ENCODE measurements at regions not wholly inside any gene's neighbourhood (a gene's known extent, or its start where the extent isn't known, plus 50 kb on each side); places are given as distances from the start of the nearest gene placed in this dataset.

DNA sequence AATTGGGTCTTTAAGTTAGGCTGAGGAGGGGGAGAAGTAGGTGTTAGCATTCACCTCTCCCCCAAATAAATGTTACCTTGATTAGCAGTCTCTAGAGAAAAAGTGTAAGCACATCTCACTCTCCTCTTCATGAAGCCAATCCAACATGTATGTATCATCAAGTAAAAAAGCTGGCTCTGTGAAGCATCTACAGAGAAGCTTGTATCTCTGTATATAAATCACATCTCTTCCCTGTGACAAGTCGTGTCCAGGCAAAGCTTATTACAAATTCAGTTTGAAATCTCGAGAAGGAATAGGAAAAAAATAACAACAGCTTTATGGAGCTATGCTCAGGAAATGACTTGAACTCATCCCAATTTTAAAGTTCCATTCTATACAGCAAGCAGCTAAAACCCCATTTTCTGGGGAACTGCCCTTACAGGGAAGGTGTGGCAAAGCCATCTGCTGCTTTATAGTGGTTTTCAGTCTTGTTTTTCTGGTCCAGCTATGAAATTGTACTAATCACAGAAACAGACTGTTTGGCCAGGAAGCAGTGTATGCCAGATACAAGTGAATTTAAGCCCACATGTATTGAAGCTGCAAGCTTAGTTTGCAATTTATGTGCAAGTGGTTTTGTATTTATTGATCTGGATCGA lies 313.3 kb upstream of the NOCT start:
- in situ Hi-C loops (cut with HindIII; ENCODE audit: low sequenced_read_pairs) = no loop called here

GRCh38 chr4:138698641-138699040 lies 316.9 kb upstream of the NOCT start:
- in situ Hi-C loops (cut with HindIII; ENCODE audit: low sequenced_read_pairs) = no loop called here

DNA sequence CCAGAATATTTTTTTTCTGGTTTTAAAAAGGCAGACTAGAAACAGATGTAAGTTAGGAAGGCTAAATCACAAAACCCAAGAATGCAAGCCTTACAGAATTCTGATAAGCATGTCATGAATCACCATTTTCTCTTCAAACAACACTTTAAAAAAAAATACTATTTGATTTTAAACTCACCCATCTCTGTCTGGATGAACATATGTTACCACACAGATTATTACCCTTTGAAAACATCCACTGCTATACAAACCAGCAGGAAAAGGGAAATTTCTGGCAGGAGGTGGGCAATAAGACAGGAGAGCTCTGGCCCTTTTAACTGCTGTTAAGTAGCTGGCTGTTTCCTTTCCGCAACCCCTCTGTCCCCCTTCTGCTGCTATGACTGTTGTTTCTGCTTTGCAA lies 317.7 kb upstream of the NOCT start:
- in situ Hi-C loops (cut with HindIII; ENCODE audit: low sequenced_read_pairs) = no loop called here

DNA sequence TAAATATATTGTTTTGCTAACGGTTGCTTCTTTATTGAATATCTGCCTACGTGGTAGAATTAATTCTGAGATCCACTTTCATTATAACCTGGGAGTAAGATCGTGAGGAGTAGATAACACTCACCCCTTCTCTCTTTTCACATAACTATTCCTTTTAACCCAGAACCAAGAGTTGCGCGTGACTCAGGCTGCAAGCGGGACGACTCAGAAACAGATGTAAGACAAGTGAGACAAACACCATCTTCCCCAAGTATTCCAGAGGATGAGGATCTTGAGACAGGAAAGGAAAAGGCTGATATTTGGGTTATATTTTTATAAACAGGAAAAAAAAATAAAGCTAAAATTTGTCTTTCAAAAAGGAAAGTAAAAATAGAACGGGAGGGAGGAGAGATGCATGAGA lies 318.8 kb upstream of the NOCT start:
- in situ Hi-C loops (cut with HindIII; ENCODE audit: low sequenced_read_pairs) = no loop called here

GRCh38 chr4:138696058-138696457 lies 319.5 kb upstream of the NOCT start:
- in situ Hi-C loops (cut with HindIII; ENCODE audit: low sequenced_read_pairs) = no loop called here

- in situ Hi-C loops (cut with HindIII; ENCODE audit: low sequenced_read_pairs) = no loop called here
These were observed 322.1 kb upstream of the NOCT start for GRCh38 chr4:138693526-138693925.

GRCh38 chr4:138692411-138692810 lies 323.2 kb upstream of the NOCT start:
- in situ Hi-C loops (cut with HindIII; ENCODE audit: low sequenced_read_pairs) = no loop called here

- in situ Hi-C loops (cut with HindIII; ENCODE audit: low sequenced_read_pairs) = no loop called here
These were observed 326.0 kb upstream of the NOCT start for GRCh38 chr4:138689593-138689992.

DNA sequence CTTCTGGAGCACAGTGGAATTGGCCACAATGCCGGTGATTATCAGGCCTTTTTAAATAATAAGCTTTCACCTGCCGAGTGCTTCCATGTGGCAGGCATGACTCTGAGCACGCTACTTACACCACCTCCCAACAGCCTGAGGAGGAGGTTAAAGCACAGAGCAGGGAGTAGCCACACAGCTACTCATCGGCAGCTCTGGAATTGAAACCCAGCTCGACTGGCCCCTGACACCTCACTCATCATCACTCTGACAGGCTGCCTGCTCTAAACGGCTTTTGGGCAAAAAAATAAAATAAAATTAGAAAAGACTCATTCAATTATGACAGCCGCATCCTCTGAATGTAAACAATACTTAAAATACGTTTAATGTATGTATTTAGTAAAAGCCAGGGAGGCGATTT lies 326.4 kb upstream of the NOCT start:
- in situ Hi-C loops (cut with HindIII; ENCODE audit: low sequenced_read_pairs) = no loop called here

- in situ Hi-C loops (cut with HindIII; ENCODE audit: low sequenced_read_pairs) = no loop called here
These were observed 327.0 kb upstream of the NOCT start for GRCh38 chr4:138688408-138689085.

GRCh38 chr4:138686106-138686835 lies 329.3 kb upstream of the NOCT start:
- in situ Hi-C loops (cut with HindIII; ENCODE audit: low sequenced_read_pairs) = no loop called here

- in situ Hi-C loops (cut with HindIII; ENCODE audit: low sequenced_read_pairs) = no loop called here
These were observed 330.3 kb upstream of the NOCT start for GRCh38 chr4:138685316-138685715.

GRCh38 chr4:138680989-138681604 lies 334.5 kb upstream of the NOCT start:
- in situ Hi-C loops (cut with HindIII; ENCODE audit: low sequenced_read_pairs) = no loop called here

- in situ Hi-C loops (cut with HindIII; ENCODE audit: low sequenced_read_pairs) = no loop called here
These were observed 335.3 kb upstream of the NOCT start for GRCh38 chr4:138680256-138680655.

- in situ Hi-C loops (cut with HindIII; ENCODE audit: low sequenced_read_pairs) = no loop called here
These were observed 336.4 kb upstream of the NOCT start for GRCh38 chr4:138678985-138679746.

DNA sequence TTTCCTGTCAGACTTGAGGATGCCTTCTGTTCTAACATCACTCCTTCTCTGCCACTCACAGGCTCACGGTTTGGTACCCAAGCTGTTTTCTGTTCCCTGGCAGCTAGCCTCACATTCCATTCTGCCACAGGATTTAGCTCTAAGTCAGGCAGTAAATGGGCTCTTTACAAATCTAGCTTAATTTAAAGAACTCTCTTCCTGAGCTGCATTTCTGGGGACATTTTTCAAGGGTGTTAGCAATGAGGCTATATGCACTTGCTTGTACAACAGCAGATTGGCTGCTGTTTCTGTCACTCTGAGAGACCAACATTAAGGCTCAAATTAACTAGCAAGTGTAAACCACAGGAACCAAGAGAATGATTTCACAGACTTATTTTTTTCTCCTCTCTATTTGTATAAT lies 337.8 kb upstream of the NOCT start:
- in situ Hi-C loops (cut with HindIII; ENCODE audit: low sequenced_read_pairs) = no loop called here

DNA sequence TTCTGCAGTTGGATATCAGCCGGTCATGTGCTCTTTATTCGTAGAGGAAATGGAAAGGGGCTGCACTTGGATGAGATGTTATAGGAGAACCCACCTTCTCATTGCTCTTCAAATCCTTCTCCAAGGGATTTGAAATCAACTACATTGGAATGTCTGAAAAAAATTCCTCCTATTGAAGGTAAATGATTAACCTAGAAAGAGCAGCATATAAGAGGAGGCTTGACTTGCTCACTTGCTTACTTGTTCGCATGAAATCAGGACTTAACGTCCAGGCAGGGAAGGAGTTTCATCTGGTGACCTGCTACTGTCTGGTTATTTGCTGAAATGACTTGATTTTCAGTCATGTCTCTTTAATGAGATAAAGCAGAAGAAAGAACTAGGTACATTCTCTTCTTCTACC lies 338.4 kb upstream of the NOCT start:
- in situ Hi-C loops (cut with HindIII; ENCODE audit: low sequenced_read_pairs) = no loop called here

GRCh38 chr4:138675685-138676084 lies 339.9 kb upstream of the NOCT start:
- in situ Hi-C loops (cut with HindIII; ENCODE audit: low sequenced_read_pairs) = no loop called here

DNA sequence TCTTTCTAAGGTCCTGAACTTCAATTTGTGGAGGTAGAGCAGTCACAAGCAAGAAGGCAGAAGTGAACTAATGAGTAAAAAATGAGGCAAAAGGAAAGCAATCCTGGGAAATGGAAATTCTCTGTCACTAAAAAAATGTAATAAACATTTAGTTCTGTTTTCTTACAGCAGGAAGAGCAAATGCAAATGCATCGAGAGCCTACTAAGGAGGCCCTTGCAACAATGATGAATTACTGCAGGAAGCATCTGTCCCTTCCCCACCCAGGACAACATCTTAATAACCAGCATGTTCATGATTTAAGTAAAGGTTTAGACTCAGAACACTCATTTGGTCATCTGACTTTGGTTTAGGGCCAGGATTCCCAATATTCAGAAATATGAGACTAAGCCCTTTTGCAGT lies 341.4 kb upstream of the NOCT start:
- in situ Hi-C loops (cut with HindIII; ENCODE audit: low sequenced_read_pairs) = no loop called here

DNA sequence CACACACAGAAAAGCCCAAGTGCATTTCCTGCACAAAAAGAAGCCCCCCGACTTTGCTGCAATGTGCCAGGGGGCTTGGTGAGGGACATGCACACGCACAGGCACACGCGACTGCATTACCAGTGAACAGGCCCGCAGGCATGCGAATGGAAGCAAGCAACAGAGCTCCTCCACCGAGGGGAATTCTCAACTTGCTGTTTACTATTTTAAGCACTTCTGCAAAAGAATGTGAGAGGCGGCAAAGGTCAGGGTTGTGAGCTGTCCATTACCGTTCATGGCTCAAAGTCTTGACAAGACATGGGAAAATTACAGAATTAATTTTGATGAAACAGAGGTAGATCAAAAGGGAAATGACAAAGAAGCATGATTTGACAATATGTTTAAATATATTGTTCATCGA lies 342.5 kb upstream of the NOCT start:
- in situ Hi-C loops (cut with HindIII; ENCODE audit: low sequenced_read_pairs) = no loop called here

DNA sequence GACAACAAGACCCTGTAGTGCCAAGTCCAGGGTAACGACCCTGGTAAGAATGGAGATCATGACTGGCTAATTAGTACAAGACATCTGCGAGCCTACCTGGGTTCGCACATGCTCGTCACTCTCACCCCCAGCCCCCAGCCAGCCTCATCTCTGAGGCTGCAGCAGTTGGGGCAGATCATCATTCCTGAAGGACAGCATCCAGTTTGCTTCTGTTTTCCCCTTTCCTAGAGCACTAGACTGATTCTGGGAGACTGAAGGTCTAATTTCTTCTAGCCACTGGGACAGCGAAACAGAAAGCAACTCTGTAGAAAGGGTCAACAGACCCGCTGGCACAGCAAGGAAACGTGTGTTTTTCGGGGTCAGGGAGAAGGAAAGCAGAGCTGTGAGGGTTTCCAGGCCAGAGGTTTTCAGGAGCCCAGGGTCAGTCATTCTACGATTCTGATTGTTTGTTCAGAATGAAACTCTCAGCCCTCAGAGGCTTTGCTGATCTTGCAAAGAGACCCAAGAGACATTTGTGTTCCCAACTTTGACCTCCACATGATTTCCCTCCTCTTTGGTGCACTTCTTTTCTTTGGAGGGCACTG lies 343.1 kb upstream of the NOCT start:
- in situ Hi-C loops (cut with HindIII; ENCODE audit: low sequenced_read_pairs) = no loop called here

Data from DLD1 (cell line).